ENCODE measurements at regions not wholly inside any gene's neighbourhood (a gene's known extent, or its start where the extent isn't known, plus 50 kb on each side); places are given as distances from the start of the nearest gene placed in this dataset.

- peak; percentile 98 to 99 for DNase-seq
Observed at GRCh38 chr5:14011089-14012020, 66.9 kb upstream of the DNAH5 start.

- peak; percentile 59 to 79 for DNase-seq
Observed at GRCh38 chr5:14009575-14009974, 65.1 kb upstream of the DNAH5 start.

- peak; percentile 62 to 64 for DNase-seq
Observed at GRCh38 chr5:14008819-14009311, 64.4 kb upstream of the DNAH5 start.

- DNase-seq, result no peak
Observed at GRCh38 chr5:14006823-14007520, 62.5 kb upstream of the DNAH5 start.

- no peak for DNase-seq
Observed at GRCh38 chr5:14004598-14005394, 60.3 kb upstream of the DNAH5 start.

- DNase-seq, result no peak
Observed at GRCh38 chr5:14003936-14004335, 59.4 kb upstream of the DNAH5 start.

- no peak for DNase-seq
Observed at GRCh38 chr5:14003513-14003912, 59.0 kb upstream of the DNAH5 start.

- DNase-seq, result no peak
Observed at GRCh38 chr5:13998254-13998653, 53.8 kb upstream of the DNAH5 start.

- no peak for DNase-seq
Observed at GRCh38 chr5:13997514-13997913, 53.0 kb upstream of the DNAH5 start.

GRCh38 chr5:13994621-13995253 is 50.2 kb upstream of the DNAH5 start:
- DNase-seq, result peak; percentile 57 to 68
